HCT116 (cell line): ENCODE measurements at regions not wholly inside any gene's neighbourhood (a gene's known extent, or its start where the extent isn't known, plus 50 kb on each side); places are given as distances from the start of the nearest gene placed in this dataset.

Source experiments
- ATAC-seq: fragments of 200-7000 bp; cut with Tn5 transposase; 2 replicates; pipeline ENCODE4 v1.9.1; 2020; ENCODE audit warnings: mild to moderate bottlenecking, moderate library complexity
- BruUV-seq: library from RNA; stranded (reverse); fragments of 400-500 nt; replicated peaks from 2 replicates; lab custom pipeline; 2021; lab: Mats Ljungman, UMichigan
- CTCF ChIA-PET: fragments of 300-600 bp; sonication (Branson Sonifier 250); formaldehyde crosslinking; loops from one replicate; lab custom pipeline; 2021; ENCODE audit warnings: antibody characterized with exemption; lab: Charles Lee
- POLR2A ChIA-PET: fragments of 300-600, 350-600 bp; sonication (Branson Sonifier 250); formaldehyde crosslinking; loops from one replicate; lab custom pipeline; 2021; ENCODE audit warnings: antibody characterized with exemption; lab: Charles Lee
- RAD21 ChIA-PET, 2 experiments: fragments of 300-600 bp; sonication (Branson Sonifier 250); formaldehyde crosslinking; loops; one replicate each; lab custom pipeline; 2023; ENCODE audit warnings: low total read pairs in 2 of 2; ENCODE audit not compliant: uncharacterized antibody in 2 of 2, unreplicated experiment in 2 of 2, low non-redundant PET in 1 of 2; lab: Charles Lee
- DNase-seq: peaks from one replicate; pipeline ENCODE4 v3.0.0-alpha.2; 2010; ENCODE audit warnings: low read depth, low spot score
- H2AFZ ChIP-seq: fragments of 200-600 bp; shearing (Covaris generic), sonication (generic); 2 replicates; pipeline ENCODE4 v1.6.1; 2017; ENCODE audit warnings: low read depth, mixed run types, mixed read lengths, antibody characterized with exemption, low read length; ENCODE audit not compliant: poor library complexity, severe bottlenecking
- H3K27ac ChIP-seq: 2 replicates; pipeline ENCODE4 v1.5.1; 2012; ENCODE audit warnings: low read depth, low read length
- H3K27me3 ChIP-seq: fragments of 200-600 bp; sonication (generic); 2 replicates; pipeline ENCODE4 v1.6.1; 2016; ENCODE audit warnings: mixed run types, low read length, mixed read lengths; ENCODE audit not compliant: insufficient read depth
- H3K36me3 ChIP-seq, 2 experiments: fragments of 200-500 bp in 1 of 2; fragments of 200-600 bp in 1 of 2; sonication (Bioruptor generic) in 1 of 2; sonication (generic) in 1 of 2; 2 replicates each; pipeline versions ENCODE4 v1.5.1 to v1.6.1; 2014 to 2016; ENCODE audit warnings: low read length in 2 of 2, inconsistent platforms in 1 of 2, mixed read lengths in 1 of 2, mixed run types in 1 of 2; ENCODE audit not compliant: insufficient read depth in 2 of 2, control insufficient read depth in 1 of 2
- H3K4me1 ChIP-seq, 2 experiments: fragments of 200-600 bp in 1 of 2; sonication (generic) in 1 of 2; 2 replicates each; pipeline versions ENCODE4 v1.5.1 to v1.6.1; 2012 to 2017; ENCODE audit warnings: low read length in 2 of 2, inconsistent platforms in 1 of 2, mild to moderate bottlenecking in 1 of 2, mixed read lengths in 1 of 2, mixed run types in 1 of 2, moderate library complexity in 1 of 2; ENCODE audit not compliant: insufficient read depth in 2 of 2, control insufficient read depth in 1 of 2
- H3K4me2 ChIP-seq: fragments of 200-600 bp; sonication (generic); 2 replicates; pipeline ENCODE4 v1.6.1; 2017; ENCODE audit warnings: mixed run types, low read length, mixed read lengths
- H3K4me3 ChIP-seq, 2 experiments: fragments of 200-600 bp in 1 of 2; sonication (generic) in 1 of 2; replicated peaks in 1 of 2; 2 replicates each; pipeline ENCODE4 v1.5.1; 2011 to 2016; ENCODE audit warnings: low read length in 2 of 2, control low read depth in 1 of 2, low read depth in 1 of 2, mild to moderate bottlenecking in 1 of 2, mixed read lengths in 1 of 2, mixed run types in 1 of 2
- H3K79me2 ChIP-seq: fragments of 200-600 bp; sonication (generic); 2 replicates; pipeline ENCODE4 v1.6.1; 2017; ENCODE audit warnings: mild to moderate bottlenecking, mixed run types, low read length, moderate library complexity, mixed read lengths; ENCODE audit not compliant: insufficient read depth
- H3K9ac ChIP-seq: fragments of 200-600 bp; sonication (generic); 2 replicates; pipeline ENCODE4 v1.6.1; 2016; ENCODE audit warnings: low read length, mixed read lengths
- H3K9me2 ChIP-seq: fragments of 200-600 bp; sonication (generic), shearing (Covaris generic); 2 replicates; pipeline ENCODE4 v1.6.1; 2017; ENCODE audit warnings: mixed run types, mild to moderate bottlenecking, moderate library complexity; ENCODE audit not compliant: insufficient read depth
- H3K9me3 ChIP-seq, 2 experiments: fragments of 200-500 bp in 1 of 2; fragments of 200-600 bp in 1 of 2; sonication (Bioruptor generic) in 1 of 2; sonication (generic) in 1 of 2; 2 replicates each; pipeline ENCODE4 v1.6.1; 2014 to 2017; ENCODE audit warnings: low read length in 2 of 2, mixed read lengths in 2 of 2, inconsistent platforms in 1 of 2, low read depth in 1 of 2, mild to moderate bottlenecking in 1 of 2, mixed run types in 1 of 2, moderate library complexity in 1 of 2; ENCODE audit not compliant: control insufficient read depth in 1 of 2, insufficient read depth in 1 of 2
- H4K20me1 ChIP-seq: fragments of 200-600 bp; sonication (generic), shearing (Covaris generic); 2 replicates; pipeline ENCODE4 v1.6.1; 2017; ENCODE audit warnings: mixed run types, mild to moderate bottlenecking, moderate library complexity; ENCODE audit not compliant: insufficient read depth
- ELF1 ChIP-seq: IDR thresholded peaks from 2 replicates; pipeline ENCODE4 v1.6.1; 2012; ENCODE audit warnings: low read depth, borderline replicate concordance
- FOSL1 ChIP-seq: IDR thresholded peaks from 2 replicates; pipeline ENCODE4 v1.6.1; 2012; ENCODE audit warnings: low read depth
- MAX ChIP-seq: IDR thresholded peaks from 2 replicates; pipeline ENCODE4 v1.6.1; 2012
- POLR2A ChIP-seq: IDR thresholded peaks from 2 replicates; pipeline ENCODE4 v1.7.0; 2011; ENCODE audit warnings: borderline replicate concordance; ENCODE audit not compliant: insufficient read depth, insufficient read length; ENCODE audit errors: extremely low read depth
- SIN3A ChIP-seq: IDR thresholded peaks from 2 replicates; pipeline ENCODE4 v1.6.1; 2012; ENCODE audit warnings: low read depth
- SRF ChIP-seq: IDR thresholded peaks from 2 replicates; pipeline ENCODE4 v1.6.1; 2012; ENCODE audit warnings: low read depth
- TCF7L2 ChIP-seq: IDR thresholded peaks from 2 replicates; pipeline ENCODE4 v1.7.0; 2011; ENCODE audit warnings: borderline replicate concordance, inconsistent platforms; ENCODE audit not compliant: insufficient read depth, insufficient read length; ENCODE audit errors: extremely low read depth
- ZNF274 ChIP-seq: fragments of 200-500 bp; sonication (Bioruptor generic); IDR thresholded peaks from 2 replicates; pipeline ENCODE4 v1.6.1; 2014; ENCODE audit warnings: mild to moderate bottlenecking, low read depth, low read length, inconsistent platforms
- intact Hi-C: fragments of 100-400 bp; cut with micrococcal nuclease; formaldehyde crosslinking; loops from 2 replicates; pipeline ENCODE4 v1.10.0; 2022
- TF ChIP-seq, protein P1 (sequence below), 3 experiments: fragments of 200-600 bp in 1 of 3; sonication (generic) in 1 of 3; IDR thresholded peaks in 2 of 3; conservative IDR thresholded peaks in 1 of 3; 2 replicates each; pipeline ENCODE4 v1.5.1; 2012 to 2017; ENCODE audit warnings: low read depth in 2 of 3, low read length in 2 of 3, antibody characterized with exemption in 1 of 3, borderline replicate concordance in 1 of 3, control low read depth in 1 of 3, mild to moderate bottlenecking in 1 of 3, mixed read lengths in 1 of 3, mixed run types in 1 of 3, moderate library complexity in 1 of 3; ENCODE audit not compliant: insufficient read depth in 1 of 3
- TF ChIP-seq, protein P2 (sequence below): IDR thresholded peaks from 2 replicates; pipeline ENCODE4 v1.6.1; 2012

DNA sequence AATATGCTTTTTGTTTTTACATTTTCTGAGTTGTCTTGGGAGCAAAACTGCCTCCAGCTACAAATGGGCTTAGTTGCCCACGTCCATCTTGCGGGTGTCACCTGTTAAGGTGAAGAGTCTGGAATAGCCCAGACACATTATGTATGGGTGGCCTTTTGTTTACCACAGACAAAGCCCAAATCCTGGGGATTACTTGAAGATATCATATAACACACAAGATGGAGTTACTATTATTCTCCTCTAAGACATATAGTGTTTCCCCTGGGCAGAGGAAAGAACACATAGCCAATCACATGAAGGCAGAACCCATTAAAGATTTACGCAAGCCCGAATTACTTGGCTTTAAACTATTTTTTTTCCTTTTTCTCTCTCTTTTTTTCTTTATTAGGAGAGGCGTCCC lies 625.6 kb upstream of the FAM241A start (continued):
- TF ChIP-seq MAX (no peak), ZNF274 (no peak), ELF1 (no peak), POLR2A (no peak)

- no peak overlapping the region for H3K4me2 ChIP-seq
- no peaks in the 10 kb centered on the region for H3K27me3 ChIP-seq
- CTCF ChIA-PET: no interaction called here
- no peaks in the 10 kb centered on the region for H3K4me1 ChIP-seq
- H3K4me3 ChIP-seq: no peak overlapping the region
- H3K9me2 ChIP-seq: no peaks in the 10 kb centered on the region
- DNase-seq (no peak), ATAC-seq (no peak)
- no peaks in the 10 kb centered on the region for H3K9me3 ChIP-seq
- H2AFZ ChIP-seq: no peak overlapping the region
- H3K36me3 ChIP-seq: no peaks in the 10 kb centered on the region
- intact Hi-C loops: no loop called here
- RAD21 ChIA-PET: no interaction called here
- POLR2A ChIA-PET: no interaction called here
- H3K27ac ChIP-seq: no peak overlapping the region
- no TSS peak for BruUV-seq
- TF ChIP-seq, protein P1, sequence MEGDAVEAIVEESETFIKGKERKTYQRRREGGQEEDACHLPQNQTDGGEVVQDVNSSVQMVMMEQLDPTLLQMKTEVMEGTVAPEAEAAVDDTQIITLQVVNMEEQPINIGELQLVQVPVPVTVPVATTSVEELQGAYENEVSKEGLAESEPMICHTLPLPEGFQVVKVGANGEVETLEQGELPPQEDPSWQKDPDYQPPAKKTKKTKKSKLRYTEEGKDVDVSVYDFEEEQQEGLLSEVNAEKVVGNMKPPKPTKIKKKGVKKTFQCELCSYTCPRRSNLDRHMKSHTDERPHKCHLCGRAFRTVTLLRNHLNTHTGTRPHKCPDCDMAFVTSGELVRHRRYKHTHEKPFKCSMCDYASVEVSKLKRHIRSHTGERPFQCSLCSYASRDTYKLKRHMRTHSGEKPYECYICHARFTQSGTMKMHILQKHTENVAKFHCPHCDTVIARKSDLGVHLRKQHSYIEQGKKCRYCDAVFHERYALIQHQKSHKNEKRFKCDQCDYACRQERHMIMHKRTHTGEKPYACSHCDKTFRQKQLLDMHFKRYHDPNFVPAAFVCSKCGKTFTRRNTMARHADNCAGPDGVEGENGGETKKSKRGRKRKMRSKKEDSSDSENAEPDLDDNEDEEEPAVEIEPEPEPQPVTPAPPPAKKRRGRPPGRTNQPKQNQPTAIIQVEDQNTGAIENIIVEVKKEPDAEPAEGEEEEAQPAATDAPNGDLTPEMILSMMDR (IDR thresholded peaks at IDR 0.05 in 2 of 3, conservative IDR thresholded peaks at IDR 0.05 in 1 of 3; ENCODE audit: borderline replicate concordance in 1 of 3, insufficient read depth in 1 of 3, low read depth in 2 of 3, low read length in 2 of 3): no peak
- TF ChIP-seq SRF: no peak
- no peak for TF ChIP-seq TCF7L2
- TF ChIP-seq SIN3A: no peak
- no peak for TF ChIP-seq ZNF274
- TF ChIP-seq MAX: no peak
- no peak for TF ChIP-seq ELF1
- no peak for TF ChIP-seq FOSL1
- TF ChIP-seq, protein P2, sequence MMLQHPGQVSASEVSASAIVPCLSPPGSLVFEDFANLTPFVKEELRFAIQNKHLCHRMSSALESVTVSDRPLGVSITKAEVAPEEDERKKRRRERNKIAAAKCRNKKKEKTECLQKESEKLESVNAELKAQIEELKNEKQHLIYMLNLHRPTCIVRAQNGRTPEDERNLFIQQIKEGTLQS: no peak
- TF ChIP-seq, all 23 proteins: peak for 0
- no peak overlapping the region for H3K9ac ChIP-seq
- no peaks in the 10 kb centered on the region for H4K20me1 ChIP-seq
- no peaks in the 10 kb centered on the region for H3K79me2 ChIP-seq
Observed at GRCh38 chr4:111530446-111530845, 614.8 kb upstream of the FAM241A start.
